ENCODE measurements at regions not wholly inside any gene's neighbourhood (a gene's known extent, or its start where the extent isn't known, plus 50 kb on each side); places are given as distances from the start of the nearest gene placed in this dataset.

DNA sequence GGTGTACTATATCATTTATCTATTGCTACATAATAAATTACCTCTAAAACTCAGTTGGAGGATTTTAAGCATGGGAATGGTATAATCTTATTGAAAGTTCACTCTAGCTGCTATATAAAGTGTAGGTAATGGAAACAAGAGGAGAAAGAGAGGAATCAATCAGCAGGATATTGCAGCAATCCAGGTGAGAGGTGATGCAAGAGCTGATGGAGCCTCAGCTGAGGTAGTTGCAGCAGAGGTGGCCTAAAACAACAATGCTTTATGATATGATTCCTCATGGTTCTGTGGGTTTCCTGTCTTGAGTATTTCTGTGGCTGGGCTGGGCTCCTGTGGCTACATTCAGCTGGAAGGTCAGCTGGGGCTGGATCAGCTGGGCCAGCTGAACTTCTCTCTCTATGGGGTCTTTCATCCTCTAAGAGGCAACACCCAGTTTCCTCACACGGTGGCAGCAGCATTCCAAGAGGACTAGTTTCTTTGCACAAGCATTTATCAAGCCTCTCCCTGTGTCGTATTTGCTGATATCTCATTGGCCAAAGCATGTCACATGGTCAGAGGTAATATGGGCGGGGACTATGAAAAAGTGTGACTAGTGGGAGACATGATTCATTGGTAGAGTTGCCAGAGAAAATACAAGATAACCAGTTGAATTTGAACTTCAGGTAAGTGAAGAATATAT is 135.4 kb upstream of the LARGE1 start:
- FAIRE-seq: no peak

DNA sequence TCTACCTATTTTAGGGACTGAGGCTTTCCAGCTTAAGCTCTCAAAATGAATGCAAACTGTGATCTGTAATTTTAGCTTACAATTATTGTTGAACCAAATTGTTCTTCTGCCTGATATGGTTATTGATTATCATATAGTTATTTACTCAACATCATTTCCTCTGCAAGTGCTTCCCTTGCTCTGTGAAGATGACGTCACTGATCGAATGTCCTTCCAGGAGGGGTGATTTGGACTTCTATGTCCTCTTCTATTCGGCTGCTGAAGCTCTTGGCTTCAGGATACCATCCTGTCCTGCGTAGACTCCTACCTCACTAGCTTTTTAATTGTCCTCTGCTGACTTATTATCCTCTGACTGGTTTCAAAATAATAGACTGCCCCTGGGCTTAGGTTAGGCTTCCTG is 137.4 kb upstream of the LARGE1 start:
- no peak for FAIRE-seq

DNA sequence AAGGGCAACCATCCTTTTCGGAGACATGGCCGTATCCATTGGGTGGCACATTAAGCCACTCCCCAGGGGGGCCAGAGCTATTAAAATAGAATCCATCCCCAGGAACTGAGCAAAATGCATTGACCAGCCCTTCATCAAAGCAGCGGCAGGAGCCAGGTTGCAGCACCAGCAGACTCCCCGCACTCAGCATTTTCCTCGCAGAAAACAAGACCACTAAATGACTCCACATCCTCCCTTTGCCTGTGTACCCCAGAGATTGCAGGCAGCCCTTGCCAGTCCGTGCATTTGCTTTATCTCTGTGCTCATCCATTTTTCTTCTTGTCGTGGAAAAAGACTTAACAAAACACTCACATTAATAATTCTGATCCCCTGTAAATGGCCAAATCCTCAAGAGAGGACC is 144.4 kb upstream of the LARGE1 start:
- FAIRE-seq: no peak

DNA sequence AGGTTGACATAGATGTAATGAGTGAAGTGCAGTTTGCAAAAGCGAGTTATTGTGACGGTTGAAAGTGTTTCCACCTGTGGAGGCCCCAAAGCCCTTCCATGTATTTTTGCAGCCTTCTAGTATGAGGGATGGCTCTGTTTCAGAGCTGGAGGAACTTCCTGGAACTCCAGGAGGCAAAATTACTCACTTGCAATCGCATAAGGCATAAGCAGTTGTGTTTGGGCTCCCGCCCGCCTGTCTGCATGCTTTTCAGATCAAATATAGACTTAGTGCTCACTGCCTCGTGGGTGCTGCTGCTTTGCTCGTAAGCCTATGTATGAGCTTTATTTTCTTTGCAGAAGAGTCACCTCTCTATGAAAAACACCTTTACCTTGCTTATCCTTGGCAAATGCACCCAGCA is 146.8 kb upstream of the LARGE1 start:
- FAIRE-seq: no peak

DNA sequence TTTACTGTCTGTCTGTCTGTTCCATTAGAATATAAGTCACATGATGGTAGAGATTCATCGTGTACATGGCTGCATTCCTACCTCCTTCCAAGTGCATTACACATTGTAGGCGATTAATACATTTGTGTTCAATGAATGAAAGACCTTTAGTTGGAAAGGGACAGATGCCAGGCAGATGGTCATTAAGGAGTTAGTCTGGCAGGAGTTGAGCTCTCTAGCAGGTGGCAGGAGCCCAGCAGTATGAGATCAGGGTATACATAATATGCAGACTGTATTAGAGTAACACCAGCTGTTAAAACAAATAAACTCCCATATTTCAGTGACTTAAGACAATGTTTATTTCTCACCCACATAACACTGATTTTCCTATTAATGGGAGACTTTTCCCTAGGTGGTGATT is 147.7 kb upstream of the LARGE1 start:
- FAIRE-seq: no peak

DNA sequence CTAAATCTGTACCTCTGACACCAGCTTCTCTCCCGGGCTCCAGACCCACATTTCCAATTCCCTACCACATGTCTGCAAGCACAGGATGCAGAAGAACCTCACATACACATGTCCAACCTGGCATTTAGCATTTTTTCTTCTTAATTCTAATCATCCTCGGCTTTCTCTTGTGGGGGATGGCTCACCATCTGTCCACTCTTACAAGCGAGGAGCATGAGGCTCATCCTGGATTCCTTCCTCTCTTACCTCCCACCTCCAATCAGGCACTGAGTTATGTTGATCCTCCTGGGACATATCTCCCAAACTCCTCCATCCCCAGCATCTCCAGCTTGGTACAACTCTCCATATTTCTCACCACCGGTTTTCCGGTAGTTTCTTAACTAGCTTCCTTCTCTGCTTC is 149.8 kb upstream of the LARGE1 start:
- FAIRE-seq: no peak

- FAIRE-seq: no peak
Measured at GRCh38 chr22:34070531-34070930, 150.3 kb upstream of the LARGE1 start.

DNA sequence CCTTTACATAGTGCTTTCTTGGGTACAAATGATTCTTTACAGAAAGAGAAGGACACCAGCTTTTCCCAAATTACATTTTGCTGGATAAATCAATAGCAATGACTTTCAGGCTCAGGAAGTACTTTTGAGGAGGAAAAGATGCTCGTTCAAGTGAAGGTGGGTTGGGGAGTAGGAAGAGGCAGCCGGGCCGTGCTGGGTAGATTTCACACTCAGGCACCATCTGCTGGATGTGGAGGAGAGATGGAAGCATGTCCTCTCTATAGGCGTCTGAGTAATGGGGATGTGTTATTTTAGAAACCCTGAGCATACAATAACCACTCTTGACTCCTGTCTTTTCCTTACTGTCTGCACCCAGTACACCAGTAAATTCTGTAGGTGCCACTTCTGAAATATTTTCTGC is 152.3 kb upstream of the LARGE1 start:
- no peak for FAIRE-seq

DNA sequence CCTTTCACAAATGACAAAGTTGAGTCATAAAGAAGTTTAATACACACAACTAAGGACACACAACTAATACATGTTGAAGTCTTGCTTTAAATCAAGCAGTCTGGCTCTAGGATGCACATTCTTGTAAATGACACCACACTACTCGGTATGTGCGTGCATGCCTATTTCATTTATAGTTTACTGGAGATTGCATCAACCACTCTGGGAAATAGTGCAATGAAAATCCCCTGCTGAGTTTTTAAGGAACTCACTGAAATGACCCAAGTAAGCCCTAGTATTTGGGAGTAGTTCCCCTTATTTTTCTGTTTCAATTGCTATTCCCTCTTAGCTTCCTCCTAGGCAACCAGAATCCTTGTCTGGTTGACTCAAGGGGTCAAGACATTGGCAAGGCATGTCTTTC is 160.2 kb upstream of the LARGE1 start:
- FAIRE-seq: no peak

- FAIRE-seq: no peak
Measured at GRCh38 chr22:34096770-34097169, 176.5 kb upstream of the LARGE1 start.

DNA sequence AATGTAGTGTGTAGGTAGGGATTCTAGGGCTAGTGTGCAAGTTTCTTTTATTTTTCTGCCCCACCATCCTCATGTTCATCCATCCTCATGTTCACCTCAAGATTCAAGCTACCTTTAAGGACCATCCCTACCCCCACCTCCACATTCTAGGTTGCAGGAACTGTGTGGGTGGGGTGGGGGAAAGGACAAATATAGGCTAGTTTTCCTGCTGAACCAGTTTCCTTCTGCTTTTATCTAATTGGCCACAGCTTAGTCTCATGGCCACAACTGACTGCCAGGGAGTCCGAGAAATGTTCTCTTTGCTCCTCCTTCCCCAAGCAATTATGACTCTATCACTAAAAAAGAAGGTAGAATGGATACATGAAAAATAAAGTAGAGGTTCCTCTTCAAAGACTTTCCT is 179.0 kb upstream of the LARGE1 start:
- FAIRE-seq: no peak

- FAIRE-seq: no peak
Measured at GRCh38 chr22:34102633-34103032, 182.4 kb upstream of the LARGE1 start.

GRCh38 chr22:34105461-34106062 is 185.3 kb upstream of the LARGE1 start:
- no peak for FAIRE-seq

DNA sequence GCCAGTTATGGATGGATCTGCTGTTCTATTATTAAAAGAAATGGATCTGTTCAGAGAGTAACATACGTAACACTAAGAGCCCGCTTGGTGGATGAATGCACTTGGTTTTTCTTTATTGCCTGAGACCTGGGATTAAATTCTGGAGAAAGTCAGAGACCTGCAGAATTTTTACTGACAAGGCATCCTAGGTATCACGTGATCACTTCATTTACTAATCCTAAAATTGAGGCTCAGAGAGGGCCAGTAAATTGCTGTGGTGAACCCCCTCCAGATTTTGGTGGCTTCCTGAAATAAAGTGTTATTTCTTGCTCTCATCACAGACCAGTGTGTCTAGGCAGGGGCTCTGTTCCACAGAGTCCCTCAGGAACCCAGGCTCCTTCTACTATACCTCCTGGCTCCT is 187.9 kb upstream of the LARGE1 start:
- FAIRE-seq: no peak

- FAIRE-seq: no peak
Measured at GRCh38 chr22:34111210-34111824, 191.0 kb upstream of the LARGE1 start.

GRCh38 chr22:34113381-34113780 is 193.1 kb upstream of the LARGE1 start:
- no peak for FAIRE-seq

- FAIRE-seq: no peak
Measured at GRCh38 chr22:34114406-34114805, 194.1 kb upstream of the LARGE1 start.

DNA sequence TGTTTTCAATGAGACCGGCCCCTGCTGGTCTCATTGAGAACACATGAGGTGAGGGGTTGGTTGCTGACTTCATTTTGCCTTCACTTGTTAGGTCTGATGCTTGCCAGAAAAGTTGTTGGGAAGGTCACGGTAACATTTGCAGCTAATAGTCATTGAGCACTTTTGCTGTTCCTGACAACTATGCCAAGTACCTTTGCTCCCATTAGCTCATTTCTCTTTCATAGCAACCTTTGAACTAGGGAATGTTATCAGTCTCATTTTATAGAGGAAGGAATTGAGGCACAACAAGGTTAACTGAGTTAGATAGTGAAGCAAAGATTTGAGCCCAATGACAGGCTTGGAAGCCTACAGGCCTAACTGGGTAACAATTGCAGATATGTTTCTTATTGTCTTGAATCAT is 195.4 kb upstream of the LARGE1 start:
- no peak for FAIRE-seq

- no peak for FAIRE-seq
Measured at GRCh38 chr22:34116126-34116525, 195.8 kb upstream of the LARGE1 start.

- no peak for FAIRE-seq
Measured at GRCh38 chr22:34122042-34122441, 201.8 kb upstream of the LARGE1 start.

DNA sequence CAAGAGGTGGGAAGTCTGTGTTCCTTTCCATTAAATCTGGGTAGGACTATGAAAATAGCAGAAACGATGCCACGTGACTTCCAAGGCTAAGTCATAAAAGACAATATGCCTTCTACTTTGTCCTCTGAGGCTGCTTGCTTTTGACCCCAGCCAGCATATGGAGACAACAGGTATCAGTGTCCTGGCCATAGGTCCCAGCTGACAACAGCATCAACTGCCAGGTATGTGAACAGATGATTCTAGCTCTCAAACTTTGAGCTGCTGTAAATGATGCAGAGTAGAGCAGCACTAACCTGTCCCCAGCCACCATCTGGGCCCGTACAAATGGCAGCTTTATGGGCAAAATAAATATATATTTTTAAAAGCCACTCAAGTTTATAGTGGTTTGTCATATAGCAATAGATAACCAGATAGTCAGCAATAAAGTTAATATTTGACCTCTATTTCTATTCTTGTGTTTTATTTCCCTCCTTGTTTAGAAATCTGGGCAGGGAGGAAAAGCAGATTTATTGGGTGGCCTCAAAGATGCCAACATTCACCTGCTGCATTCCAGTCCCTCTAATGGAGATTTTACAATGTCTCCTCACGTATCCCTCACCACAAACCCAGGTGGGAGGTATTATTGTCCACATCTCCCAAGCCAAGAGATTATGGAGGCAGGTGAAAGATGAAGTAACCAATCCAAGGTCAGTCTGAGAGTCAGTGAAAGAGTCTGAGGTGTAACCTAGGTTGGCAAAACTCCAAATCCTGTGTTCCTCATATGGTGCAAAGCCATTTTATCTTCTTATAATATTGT is 209.6 kb upstream of the LARGE1 start:
- no peak for FAIRE-seq

DNA sequence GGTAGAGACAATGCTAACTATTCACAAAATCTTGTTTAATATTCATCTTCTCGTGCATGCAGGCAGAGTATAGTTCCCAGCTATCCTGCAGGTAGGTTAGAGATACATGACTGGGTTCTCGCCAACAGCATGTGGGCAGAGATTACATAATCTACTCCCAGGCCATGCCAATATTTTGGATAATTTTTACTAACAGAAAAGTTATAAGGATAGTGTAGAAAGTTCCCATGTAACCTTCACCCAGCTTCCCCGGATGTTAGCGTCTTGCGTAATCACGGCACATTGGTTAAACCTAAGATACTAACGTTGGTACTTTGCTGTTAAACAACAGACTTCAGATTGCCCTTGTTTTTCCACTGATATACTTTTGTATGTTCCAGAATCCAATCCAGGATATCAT is 215.5 kb upstream of the LARGE1 start:
- FAIRE-seq: no peak

DNA sequence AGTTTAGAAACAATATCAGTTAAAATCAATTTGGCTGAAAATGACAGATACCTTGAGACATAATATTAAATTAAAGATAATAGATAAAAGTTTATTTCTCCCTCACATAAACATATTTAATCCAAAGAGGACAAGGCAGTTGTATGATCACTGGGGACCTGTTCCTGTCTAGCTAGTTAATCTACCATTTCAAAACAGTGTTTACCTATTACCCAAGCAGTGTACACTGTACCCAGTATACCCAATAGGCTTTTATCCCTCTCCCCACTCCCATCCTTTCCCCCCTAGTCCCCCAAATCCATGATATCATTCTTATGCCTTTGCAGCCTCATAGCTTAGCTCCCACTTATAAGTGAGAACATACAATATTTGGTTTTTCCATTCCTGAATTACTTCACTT is 229.7 kb upstream of the LARGE1 start:
- FAIRE-seq: no peak

DNA sequence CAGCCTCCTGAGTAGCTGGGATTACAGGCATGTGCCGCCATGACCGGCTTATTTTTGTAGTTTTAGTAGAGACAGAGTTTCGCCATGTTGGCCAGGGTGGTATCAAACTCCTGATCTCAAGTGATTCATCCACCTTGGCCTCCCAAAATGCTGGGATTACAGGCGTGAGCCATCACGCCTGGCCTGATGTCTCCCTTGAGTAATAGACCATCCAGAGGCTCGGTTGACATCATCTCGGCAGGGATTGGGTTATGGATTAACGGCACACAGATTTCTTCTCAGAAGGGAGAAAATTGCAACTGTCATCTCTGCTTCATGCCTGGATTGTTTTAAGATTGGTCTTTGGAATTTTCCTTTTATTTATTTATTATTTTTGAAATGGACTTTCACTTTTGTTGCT is 239.2 kb upstream of the LARGE1 start:
- no peak for FAIRE-seq
